HG02852 (cell line): ENCODE measurements at regions not wholly inside any gene's neighbourhood (a gene's known extent, or its start where the extent isn't known, plus 50 kb on each side); places are given as distances from the start of the nearest gene placed in this dataset.

Experiments used
- ATAC-seq: cut with Tn5 transposase; IDR thresholded peaks from one replicate; pipeline ENCODE4 v1.9.1; 2021; ENCODE audit warnings: mild to moderate bottlenecking, moderate library complexity; ENCODE audit not compliant: unreplicated experiment

- no peak for ATAC-seq
These were observed 63.7 kb upstream of the EPS8L3 start for GRCh38 chr1:109827466-109827865.

- ATAC-seq = no peak
These were observed 63.2 kb upstream of the EPS8L3 start for GRCh38 chr1:109826930-109827349.

GRCh38 chr1:109826446-109826845, 62.7 kb upstream of the EPS8L3 start:
- ATAC-seq = no peak

GRCh38 chr1:109824349-109825115, 60.8 kb upstream of the EPS8L3 start:
- no peak for ATAC-seq

- no peak for ATAC-seq
These were observed 60.0 kb upstream of the EPS8L3 start for GRCh38 chr1:109823543-109824348.

GRCh38 chr1:109822749-109823542, 59.2 kb upstream of the EPS8L3 start:
- ATAC-seq = no peak

GRCh38 chr1:109821831-109822745, 58.4 kb upstream of the EPS8L3 start:
- ATAC-seq = no peak

GRCh38 chr1:109821221-109821669, 57.5 kb upstream of the EPS8L3 start:
- ATAC-seq = no peak

- ATAC-seq = no peak
These were observed 56.2 kb upstream of the EPS8L3 start for GRCh38 chr1:109819906-109820305.

GRCh38 chr1:109818988-109819764, 55.5 kb upstream of the EPS8L3 start:
- ATAC-seq = no peak

GRCh38 chr1:109818271-109818987, 54.7 kb upstream of the EPS8L3 start:
- no peak for ATAC-seq

GRCh38 chr1:109817881-109818270, 54.2 kb upstream of the EPS8L3 start:
- no peak for ATAC-seq

- no peak for ATAC-seq
These were observed 53.3 kb upstream of the EPS8L3 start for GRCh38 chr1:109816975-109817535.

- ATAC-seq = peak; percentile 89
These were observed 52.6 kb upstream of the EPS8L3 start for GRCh38 chr1:109816175-109816811.

GRCh38 chr1:109815809-109816174, 52.1 kb upstream of the EPS8L3 start:
- no peak for ATAC-seq

- no peak for ATAC-seq
These were observed 51.5 kb upstream of the EPS8L3 start for GRCh38 chr1:109814993-109815786.

GRCh38 chr1:109814223-109814622, 50.5 kb upstream of the EPS8L3 start:
- no peak for ATAC-seq
